GM21515 (cell line): ENCODE measurements at regions not wholly inside any gene's neighbourhood (a gene's known extent, or its start where the extent isn't known, plus 50 kb on each side); places are given as distances from the start of the nearest gene placed in this dataset.
"Not testable (repeated sequence)": the region's sequence is repeated elsewhere in the genome, so short reads cannot be mapped to it uniquely, and the experiment has no call there.

Experiments used
- ATAC-seq: cut with Tn5 transposase; IDR thresholded peaks from one replicate; pipeline ENCODE4 v1.9.1; 2021; ENCODE audit not compliant: unreplicated experiment

DNA sequence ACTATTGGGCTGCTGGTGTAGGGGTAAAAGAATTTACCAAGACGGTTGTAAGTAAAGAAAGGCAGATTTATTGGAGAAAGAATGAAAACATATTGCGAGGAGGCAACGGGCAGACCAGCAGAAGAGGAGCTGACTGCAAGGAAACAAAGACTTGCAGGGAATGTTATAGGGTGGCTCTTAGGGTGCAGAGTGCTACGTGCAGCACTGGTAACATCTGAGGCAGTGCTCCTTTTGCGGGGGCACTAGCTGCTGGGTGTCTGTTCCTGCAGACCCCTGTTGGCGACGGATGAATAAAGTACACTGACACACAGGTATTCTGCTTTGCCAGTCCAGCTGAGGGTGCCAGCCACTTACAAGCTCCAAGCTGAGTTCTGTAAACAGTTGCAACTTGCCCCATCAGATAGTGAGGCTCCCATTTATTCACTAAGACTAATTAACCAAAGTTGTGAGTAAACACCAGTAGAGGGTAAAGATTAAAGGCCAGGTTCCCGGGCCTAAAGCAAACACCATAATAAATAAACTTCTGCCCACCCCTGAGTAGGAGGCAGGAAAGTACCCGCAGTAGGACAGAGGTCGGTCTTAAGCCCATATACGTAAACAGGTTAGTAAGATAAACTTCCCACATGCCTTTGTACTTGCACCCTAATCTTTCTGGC lies 140.2 kb upstream of the KCNK1 start:
- no peak for ATAC-seq

- ATAC-seq = no peak
These were observed 136.5 kb upstream of the KCNK1 start for GRCh38 chr1:233477359-233477758.

DNA sequence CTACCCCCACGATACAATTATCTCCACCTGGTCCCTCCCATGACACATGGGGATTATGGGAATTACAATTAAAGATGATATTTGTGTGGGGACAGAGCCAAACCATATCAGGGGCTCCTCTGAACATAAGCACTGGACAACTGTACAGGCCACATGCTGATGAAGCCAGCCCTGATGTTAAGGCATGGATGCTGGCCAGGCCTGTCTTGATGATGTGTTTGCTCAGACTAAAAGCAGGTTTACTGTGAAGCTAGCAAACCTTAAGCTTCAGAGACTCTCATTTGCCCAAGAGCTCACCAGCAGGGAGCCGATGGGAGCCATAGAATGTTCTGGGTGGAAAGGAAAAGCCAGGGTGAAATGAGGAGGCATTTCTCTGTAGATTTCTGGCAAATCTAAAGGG lies 135.3 kb upstream of the KCNK1 start:
- no peak for ATAC-seq

DNA sequence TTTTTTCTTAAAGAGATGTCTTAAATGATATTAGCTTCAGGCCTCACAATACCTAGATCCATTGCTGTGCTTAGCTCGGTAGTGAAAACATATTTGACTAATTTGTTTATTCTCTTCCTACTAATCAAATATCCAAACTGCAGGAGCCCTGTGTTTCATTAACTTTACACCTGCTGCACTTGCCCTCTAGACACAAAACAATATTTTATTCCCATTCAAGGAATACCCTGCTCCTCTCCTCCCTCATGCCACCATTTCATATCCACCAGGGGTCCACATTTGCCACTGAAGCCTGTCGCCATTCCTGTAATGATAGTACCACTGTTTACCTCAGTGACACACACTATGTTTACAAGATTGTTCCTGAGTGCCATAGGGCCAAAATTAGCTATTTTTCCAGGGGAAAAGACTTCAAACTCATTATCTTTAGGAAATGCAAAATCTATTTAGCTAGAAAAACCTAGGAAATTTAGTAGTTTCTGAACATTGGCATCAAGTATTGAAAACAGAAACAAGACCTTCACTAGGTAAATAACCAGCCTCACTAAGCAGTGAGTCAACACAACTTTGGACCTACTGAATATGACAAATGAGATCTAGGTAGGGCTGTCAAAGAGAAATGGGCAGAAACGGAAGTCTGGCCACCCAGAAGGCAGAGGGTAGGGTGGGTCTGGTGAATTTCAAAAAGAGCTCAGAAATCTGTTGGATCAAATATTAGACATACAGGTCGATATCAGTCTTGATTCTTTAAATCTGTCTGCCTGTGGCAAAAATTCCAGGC lies 134.6 kb upstream of the KCNK1 start:
- no peak for ATAC-seq

GRCh38 chr1:233480198-233480597 lies 133.7 kb upstream of the KCNK1 start:
- ATAC-seq = no peak

DNA sequence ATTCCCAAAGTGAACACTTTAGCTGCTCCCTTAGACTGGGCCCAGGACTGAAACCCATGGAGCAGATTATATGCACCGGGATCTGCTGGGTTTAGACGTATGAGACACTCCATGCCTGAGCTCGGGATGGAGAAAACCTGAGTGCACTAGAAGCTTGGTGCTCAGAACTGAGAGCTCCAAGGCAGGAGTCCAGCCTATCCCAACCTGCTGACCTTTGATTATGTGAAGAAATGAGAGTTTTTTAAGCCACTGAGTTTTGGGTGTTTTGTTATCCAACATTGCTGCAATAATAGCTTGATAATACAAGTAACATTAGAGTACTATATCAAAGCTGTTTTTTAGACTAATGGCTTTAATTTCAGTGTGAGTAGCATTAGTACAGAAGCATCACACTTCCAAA lies 131.5 kb upstream of the KCNK1 start:
- ATAC-seq = no peak

DNA sequence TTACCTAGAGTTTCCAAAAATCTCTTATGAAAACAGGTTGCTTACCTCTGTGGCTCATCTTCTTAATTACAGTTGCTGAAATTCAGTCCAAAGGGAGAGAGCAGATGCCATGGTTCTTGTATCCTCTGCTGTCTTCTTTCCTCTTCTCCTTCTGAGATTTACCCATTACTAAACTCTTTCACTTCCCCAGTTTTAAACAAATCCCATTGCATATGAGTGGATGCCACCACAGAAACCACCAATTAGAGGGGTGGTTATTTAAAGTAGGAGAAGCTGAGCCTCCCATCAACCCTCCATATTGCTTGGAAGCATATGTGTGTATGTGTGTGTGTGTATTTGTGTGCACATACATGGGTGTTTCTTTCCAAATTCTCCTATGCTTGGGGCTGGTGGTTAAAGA lies 128.5 kb upstream of the KCNK1 start:
- no peak for ATAC-seq

- no peak for ATAC-seq
These were observed 128.0 kb upstream of the KCNK1 start for GRCh38 chr1:233485809-233486398.

GRCh38 chr1:233487408-233487807 lies 126.5 kb upstream of the KCNK1 start:
- ATAC-seq = no peak

DNA sequence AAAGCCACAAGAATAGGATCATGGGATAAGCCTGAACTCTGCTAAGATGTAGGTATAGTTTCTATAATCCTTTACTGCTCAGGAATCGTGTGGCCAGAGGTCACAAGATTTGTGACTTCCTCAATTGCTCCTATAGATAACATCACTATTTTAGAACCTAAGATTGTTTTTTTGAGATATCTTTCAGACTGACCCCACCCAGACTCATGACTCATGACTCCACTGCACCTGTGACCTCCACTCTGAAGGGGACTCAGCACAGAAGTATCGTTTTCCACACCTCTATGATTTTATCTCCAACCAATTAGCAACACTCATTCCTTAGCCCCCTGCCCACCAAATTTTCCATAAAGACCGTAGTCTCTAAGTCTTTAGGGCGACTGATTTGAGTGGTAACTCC lies 124.5 kb upstream of the KCNK1 start:
- no peak for ATAC-seq

- ATAC-seq = no peak
These were observed 123.4 kb upstream of the KCNK1 start for GRCh38 chr1:233490488-233490887.

DNA sequence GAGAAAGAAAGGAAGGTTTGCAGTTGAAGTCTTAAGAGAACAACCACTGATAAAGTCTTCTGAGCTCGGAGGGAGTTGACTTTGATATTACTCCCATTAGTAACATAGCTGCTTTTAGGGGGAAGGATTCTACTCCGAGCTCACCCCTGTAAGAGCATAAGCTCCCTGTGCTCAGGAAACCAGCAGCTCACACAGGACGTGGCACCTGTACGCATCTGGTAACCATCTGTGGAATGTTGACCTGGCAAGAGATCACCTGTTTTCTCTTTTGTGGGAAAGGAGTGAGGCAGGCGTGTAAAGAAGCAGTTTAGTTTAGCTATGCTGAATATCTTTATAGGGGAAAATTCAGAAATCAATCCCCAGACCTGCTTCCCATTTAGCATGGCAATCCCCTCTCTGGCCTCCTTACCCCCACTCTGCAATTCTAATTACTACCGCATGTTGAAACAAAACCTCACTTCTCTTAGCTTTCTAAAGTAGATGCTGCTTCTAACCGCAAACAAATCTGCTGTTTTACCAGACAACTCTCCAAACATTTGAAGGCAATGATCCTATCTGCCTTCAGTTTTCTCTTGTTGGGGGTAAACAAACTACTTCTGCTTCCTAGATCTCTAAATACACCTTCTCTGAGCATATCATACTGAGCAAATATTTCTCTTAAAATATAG lies 121.8 kb upstream of the KCNK1 start:
- no peak for ATAC-seq

DNA sequence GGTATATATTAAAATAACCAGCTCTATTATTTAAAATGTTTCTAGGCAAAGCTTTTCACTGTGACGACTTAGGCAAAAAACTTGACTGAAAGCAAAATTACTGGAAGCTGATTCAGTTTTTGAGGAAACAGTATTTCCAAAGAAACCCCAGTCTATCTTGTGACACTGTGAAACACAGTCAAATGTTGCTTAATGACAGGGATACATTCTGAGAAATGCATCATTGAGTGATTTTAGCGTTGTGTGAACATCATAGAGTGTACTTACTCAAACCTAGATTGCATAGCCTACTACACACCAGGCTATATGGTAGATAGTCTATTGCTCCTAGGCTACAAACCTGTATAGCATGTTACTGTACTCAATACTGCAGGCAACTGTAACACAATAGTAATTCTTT lies 116.9 kb upstream of the KCNK1 start:
- ATAC-seq = no peak

- ATAC-seq = no peak
These were observed 116.2 kb upstream of the KCNK1 start for GRCh38 chr1:233497679-233498078.

- no peak for ATAC-seq
These were observed 113.8 kb upstream of the KCNK1 start for GRCh38 chr1:233500106-233500505.

GRCh38 chr1:233503366-233503954 lies 110.4 kb upstream of the KCNK1 start:
- no peak for ATAC-seq

GRCh38 chr1:233505130-233505529 lies 108.8 kb upstream of the KCNK1 start:
- no peak for ATAC-seq

- not testable (repeated sequence) for ATAC-seq
These were observed 108.0 kb upstream of the KCNK1 start for GRCh38 chr1:233505889-233506288.

DNA sequence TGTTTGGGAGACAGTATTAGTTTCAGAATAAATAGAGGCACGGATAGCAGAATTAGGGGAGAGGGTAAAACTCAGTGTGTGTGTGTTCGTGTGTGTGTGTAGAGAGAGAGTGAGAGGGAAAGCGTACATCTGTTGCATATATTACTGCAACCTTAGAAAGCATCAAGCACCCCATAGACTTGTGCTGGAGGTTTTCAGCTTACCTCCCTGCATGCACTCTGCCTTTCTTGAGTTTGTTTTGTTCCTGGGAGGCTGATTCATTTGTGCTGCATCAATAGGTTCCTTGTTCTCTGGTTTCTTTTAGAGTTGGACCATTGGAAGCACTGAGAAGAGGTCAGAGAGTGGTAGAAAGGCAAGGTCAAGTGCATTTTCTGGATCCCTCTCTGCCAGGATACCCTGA lies 104.4 kb upstream of the KCNK1 start:
- no peak for ATAC-seq

GRCh38 chr1:233512538-233512937 lies 101.4 kb upstream of the KCNK1 start:
- ATAC-seq = no peak

GRCh38 chr1:233513431-233513830 lies 100.5 kb upstream of the KCNK1 start:
- ATAC-seq = no peak
